GM18517 (cell line): ENCODE measurements at regions not wholly inside any gene's neighbourhood (a gene's known extent, or its start where the extent isn't known, plus 50 kb on each side); places are given as distances from the start of the nearest gene placed in this dataset.

Source experiments
- ATAC-seq: cut with Tn5 transposase; IDR thresholded peaks from one replicate; pipeline ENCODE4 v1.9.1; 2021; ENCODE audit warnings: mild to moderate bottlenecking, moderate library complexity; ENCODE audit not compliant: unreplicated experiment

- no peak for ATAC-seq
These were observed 69.6 kb downstream of the RBFOX3 start for GRCh38 chr17:79541056-79541850.

GRCh38 chr17:79539944-79540705 is 70.7 kb downstream of the RBFOX3 start:
- no peak for ATAC-seq

GRCh38 chr17:79538291-79538690 is 72.6 kb downstream of the RBFOX3 start:
- no peak for ATAC-seq

GRCh38 chr17:79537686-79538085 is 73.2 kb downstream of the RBFOX3 start:
- ATAC-seq, result no peak

GRCh38 chr17:79537061-79537460 is 73.8 kb downstream of the RBFOX3 start:
- no peak for ATAC-seq

GRCh38 chr17:79536212-79536840 is 74.5 kb downstream of the RBFOX3 start:
- no peak for ATAC-seq

- no peak for ATAC-seq
These were observed 75.2 kb downstream of the RBFOX3 start for GRCh38 chr17:79535728-79536025.

- no peak for ATAC-seq
These were observed 75.8 kb downstream of the RBFOX3 start for GRCh38 chr17:79534851-79535727.

- ATAC-seq, result no peak
These were observed 76.7 kb downstream of the RBFOX3 start for GRCh38 chr17:79534111-79534510.

GRCh38 chr17:79533116-79533515 is 77.7 kb downstream of the RBFOX3 start:
- ATAC-seq, result no peak

GRCh38 chr17:79532107-79532790 is 78.6 kb downstream of the RBFOX3 start:
- no peak for ATAC-seq

- ATAC-seq, result no peak
These were observed 79.4 kb downstream of the RBFOX3 start for GRCh38 chr17:79531191-79532095.

GRCh38 chr17:79530361-79531105 is 80.3 kb downstream of the RBFOX3 start:
- no peak for ATAC-seq

- no peak for ATAC-seq
These were observed 81.2 kb downstream of the RBFOX3 start for GRCh38 chr17:79529661-79530081.

GRCh38 chr17:79528592-79529125 is 82.2 kb downstream of the RBFOX3 start:
- ATAC-seq, result no peak

- no peak for ATAC-seq
These were observed 83.5 kb downstream of the RBFOX3 start for GRCh38 chr17:79527306-79527705.

GRCh38 chr17:79525793-79526677 is 84.8 kb downstream of the RBFOX3 start:
- no peak for ATAC-seq
